GM12873 (cell line): ENCODE measurements at regions not wholly inside any gene's neighbourhood (a gene's known extent, or its start where the extent isn't known, plus 50 kb on each side); places are given as distances from the start of the nearest gene placed in this dataset.

Source experiments
- TF ChIP-seq, protein P1 (sequence below): IDR thresholded peaks from 2 replicates; pipeline ENCODE4 v1.5.1; 2012; ENCODE audit warnings: low read depth, mild to moderate bottlenecking, moderate library complexity, low read length, control low read depth; ENCODE audit not compliant: insufficient read depth; ENCODE audit errors: missing control alignments

DNA sequence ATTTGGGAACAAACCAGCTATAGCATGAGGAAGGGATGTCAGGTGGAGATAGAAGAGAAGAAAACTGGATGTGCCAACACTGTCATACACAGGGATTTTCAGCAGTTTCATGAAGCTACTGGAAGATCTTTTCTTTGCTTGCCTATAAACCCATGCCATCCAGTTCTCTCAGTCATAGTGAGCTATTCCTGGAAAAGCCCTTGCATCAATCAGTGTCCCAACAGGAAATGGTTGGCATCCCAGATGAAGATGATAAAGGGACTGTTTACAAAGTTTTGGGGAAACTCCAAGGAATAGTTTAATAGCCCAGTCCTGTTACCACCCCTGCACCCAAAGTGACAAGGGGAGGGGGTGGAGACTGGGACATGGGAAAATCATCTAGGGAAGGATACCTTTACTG lies 58.5 kb upstream of the ARGLU1 start:
- TF ChIP-seq, protein P1, sequence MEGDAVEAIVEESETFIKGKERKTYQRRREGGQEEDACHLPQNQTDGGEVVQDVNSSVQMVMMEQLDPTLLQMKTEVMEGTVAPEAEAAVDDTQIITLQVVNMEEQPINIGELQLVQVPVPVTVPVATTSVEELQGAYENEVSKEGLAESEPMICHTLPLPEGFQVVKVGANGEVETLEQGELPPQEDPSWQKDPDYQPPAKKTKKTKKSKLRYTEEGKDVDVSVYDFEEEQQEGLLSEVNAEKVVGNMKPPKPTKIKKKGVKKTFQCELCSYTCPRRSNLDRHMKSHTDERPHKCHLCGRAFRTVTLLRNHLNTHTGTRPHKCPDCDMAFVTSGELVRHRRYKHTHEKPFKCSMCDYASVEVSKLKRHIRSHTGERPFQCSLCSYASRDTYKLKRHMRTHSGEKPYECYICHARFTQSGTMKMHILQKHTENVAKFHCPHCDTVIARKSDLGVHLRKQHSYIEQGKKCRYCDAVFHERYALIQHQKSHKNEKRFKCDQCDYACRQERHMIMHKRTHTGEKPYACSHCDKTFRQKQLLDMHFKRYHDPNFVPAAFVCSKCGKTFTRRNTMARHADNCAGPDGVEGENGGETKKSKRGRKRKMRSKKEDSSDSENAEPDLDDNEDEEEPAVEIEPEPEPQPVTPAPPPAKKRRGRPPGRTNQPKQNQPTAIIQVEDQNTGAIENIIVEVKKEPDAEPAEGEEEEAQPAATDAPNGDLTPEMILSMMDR = no peak

- TF ChIP-seq, protein P1 = no peak
Observed at GRCh38 chr13:106625578-106625977, 57.6 kb upstream of the ARGLU1 start.

GRCh38 chr13:106623799-106624460 lies 56.0 kb upstream of the ARGLU1 start:
- TF ChIP-seq, protein P1 = no peak

DNA sequence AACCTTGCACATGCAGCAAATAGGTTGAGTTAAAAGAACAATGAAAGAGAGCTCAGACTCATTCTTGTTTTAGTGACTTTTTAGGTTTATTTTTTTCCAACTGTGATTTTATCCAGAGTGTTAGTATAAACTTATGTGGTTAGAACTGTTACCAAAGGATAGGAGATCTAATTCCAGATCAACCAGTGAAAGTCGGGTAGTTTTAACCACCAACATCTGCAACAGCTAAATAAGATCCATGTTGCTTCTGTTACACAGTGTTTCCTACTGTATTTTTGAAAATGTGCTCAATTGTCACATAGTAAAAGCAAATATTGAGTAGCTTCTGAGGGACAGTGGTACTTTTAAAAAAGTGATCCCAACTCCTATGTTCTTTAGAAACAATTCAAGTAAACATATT lies 53.9 kb upstream of the ARGLU1 start:
- TF ChIP-seq, protein P1 = no peak

DNA sequence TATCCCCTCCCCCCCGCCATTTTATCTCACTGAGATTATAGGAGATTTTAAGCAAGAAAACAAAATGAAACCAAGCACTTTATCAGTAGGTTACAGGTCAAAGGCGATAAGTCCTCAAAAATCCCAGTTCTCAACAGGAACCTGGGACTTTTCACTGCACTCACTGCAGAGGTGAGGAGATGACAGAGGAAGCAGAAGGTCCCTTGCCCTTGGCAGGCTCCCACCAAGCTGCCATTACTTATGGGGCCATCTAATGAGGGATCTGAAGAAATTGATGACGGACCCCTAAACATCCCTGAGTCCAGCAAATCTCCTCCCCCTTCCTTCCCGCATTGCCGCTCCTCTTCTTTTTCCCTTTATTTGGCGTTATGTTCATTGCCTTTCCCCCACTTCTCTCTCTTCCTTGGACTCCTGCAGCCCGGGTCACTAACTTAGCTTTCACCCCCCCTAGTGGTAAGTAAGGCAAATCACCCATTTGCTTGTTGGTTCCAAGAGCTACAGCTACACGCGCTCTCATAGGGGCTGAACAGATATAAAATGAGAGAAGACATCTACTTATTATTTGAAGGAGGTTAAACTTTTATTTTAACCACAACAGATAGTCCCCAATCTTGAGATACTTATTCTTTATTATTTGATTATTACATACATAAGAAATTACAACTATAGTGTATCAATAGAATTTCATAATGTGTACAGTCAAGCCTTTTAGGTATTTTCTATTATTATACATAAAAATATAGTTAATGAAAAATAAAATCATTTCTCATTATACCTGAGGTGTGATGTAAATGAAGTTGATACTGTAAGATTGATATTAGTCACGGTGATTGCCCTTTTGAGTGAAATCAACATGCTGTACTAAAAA lies 52.0 kb upstream of the ARGLU1 start:
- TF ChIP-seq, protein P1 = peak; percentile 81
